Fibroblast of skin of left quadriceps (primary cell): ENCODE measurements at regions not wholly inside any gene's neighbourhood (a gene's known extent, or its start where the extent isn't known, plus 50 kb on each side); places are given as distances from the start of the nearest gene placed in this dataset.
A peak's percentile ranks its signal among the peaks of the same experiment; 100 is the strongest.

Experiments
- DNase-seq, 2 experiments: peaks; one replicate each; pipeline ENCODE4 v3.0.0-alpha.2; 2013; ENCODE audit warnings: low read depth in 2 of 2

DNA sequence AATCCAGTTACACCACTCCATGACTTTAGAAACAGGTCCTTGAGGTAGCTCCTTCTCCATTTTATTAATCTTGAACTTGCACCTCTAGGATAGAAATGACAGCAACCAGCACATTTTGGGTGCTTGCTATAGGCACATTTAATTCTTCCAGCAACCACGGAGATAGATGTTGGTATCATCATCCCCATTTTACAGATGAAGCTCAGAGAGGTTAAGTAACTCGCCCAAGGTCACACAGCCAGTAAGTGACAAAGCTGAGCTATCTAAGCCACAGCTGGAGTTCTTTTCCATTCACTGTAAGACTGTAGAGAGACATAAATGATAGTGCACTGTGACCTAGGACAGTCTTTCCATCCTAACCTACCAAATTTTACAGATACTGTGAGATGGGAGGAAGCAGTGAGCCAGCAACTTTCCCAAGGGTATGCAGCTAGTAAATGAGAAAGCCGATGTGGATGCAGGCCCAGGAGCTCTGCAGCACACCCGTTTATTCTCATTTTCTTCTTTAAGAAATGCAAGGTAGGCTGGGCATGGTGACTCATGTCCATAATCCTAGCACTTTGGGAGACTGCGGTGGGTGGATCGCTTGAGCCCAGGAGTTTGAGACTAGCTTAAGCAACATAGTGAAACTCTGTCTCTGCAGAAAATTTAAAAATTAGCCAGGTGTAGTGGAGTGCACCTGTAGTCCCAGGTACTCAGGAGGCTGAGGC, 103.2 kb downstream of the TBX5 start:
- DNase-seq = no peak

- no peak for DNase-seq
Observed at GRCh38 chr12:114302117-114302516, 103.8 kb downstream of the TBX5 start.

DNA sequence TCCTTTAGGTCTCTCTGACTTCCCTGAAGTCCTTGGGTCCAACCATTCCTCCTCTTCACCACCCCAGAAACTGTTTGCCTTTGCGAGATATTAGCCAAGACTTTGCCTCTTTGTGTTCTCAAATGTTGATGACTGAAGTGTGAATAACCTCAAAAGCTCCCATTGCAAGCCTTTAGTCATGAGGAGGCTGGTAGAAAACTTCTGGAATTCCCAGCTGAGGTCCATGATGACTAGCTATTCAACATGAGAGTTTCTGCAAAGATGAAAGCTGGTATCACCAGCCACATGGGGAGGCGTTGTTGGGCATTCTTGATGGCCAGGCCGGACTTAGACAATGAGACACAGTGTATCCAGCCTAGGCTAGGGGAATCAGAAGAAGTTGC, 111.7 kb downstream of the TBX5 start:
- no peak for DNase-seq

GRCh38 chr12:114293571-114294302, 112.2 kb downstream of the TBX5 start:
- no peak for DNase-seq

DNA sequence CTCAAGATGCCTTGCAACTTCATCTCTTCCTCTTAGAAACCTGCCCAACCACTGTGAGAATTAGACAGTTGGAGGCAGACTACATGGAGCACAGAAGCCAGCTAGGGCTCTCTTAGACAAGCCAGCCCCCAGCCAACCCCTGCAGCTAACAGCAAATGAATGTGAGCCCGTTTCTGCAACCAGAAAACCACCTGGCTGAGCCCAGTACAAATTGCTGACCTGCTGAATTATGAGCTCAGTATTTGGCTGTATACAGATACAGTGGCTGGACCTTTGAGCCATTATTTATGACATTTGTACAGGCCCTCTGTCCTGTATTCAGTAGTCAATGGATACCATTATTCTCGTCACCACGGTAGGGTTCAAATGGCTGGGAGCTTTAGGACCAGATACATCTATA, 112.9 kb downstream of the TBX5 start:
- no peak for DNase-seq

- DNase-seq = no peak
Observed at GRCh38 chr12:114291389-114292060, 114.4 kb downstream of the TBX5 start.

DNA sequence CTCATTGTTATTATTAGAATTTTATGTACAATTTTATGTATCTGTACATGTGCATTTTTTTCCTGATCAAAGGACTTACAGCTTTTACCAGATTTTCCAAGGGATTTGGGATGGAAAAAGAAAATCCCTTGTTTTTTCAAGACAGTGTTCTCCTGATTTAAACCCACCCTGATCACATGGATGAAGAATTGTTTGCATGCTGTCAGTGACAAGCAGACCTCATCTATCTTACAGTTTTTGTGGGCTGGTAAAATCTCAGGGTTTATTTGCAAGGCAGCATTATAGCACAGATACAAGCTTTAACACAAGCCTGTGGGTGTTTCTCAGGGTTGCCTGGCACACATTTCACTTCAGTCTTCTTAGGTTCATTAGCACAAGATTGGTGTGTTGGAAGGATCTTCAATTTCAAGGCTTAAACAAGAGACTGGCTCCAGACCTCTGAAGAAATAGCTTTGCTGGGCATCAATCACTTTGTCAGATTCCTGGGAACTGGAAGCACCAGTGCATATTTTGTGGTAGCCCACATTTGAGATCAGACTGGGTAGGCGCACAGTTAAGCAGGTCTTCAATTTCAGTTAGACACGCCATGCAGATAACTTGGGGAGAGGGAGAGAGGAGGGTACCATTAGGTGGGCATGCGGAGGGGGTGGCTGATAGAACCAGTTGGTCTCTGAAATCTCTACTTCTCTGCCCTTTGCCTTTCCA, 118.0 kb downstream of the TBX5 start:
- peak; percentile 30 to 39 for DNase-seq

GRCh38 chr12:114286145-114286544, 119.8 kb downstream of the TBX5 start:
- DNase-seq = no peak

DNA sequence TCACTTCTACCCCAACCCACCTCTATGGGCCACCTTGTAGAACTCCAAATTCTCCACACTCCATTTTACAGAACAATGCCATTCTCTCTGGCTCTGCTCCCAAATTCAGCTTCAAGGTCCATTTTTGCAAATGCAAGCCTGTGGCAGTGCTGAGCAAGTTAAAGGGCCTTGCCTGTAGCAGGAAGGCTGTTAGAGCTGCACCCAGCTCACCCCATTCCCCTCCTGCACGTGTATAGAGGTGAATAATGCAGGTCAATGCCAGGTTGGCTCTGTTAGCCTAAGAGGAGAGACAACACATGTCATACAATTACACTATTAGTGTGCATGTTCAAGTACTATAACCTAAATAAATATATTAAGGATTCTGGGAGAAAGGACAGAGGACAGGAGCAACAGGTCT, 120.4 kb downstream of the TBX5 start:
- DNase-seq = no peak

DNA sequence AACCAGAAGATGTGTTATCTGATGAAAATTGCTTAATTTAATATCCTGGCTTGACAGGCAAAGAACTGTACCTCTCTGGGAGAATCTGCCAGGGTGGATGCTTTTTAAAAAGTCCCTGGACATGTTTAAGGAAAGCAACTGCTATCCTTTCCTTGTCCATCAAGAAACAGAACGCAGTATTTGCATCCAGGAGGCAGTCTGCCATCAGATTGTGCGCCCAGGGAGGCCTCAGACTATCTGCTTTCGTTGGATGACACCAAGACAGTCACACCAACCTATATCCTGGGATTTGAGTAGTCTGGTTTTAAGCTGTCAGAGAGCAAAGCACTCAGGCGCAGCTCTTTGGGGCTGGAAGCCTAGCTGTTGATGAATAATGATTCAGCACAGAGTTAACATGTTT, 121.9 kb downstream of the TBX5 start:
- DNase-seq = no peak

GRCh38 chr12:114275932-114276785, 129.8 kb downstream of the TBX5 start:
- DNase-seq = no peak

DNA sequence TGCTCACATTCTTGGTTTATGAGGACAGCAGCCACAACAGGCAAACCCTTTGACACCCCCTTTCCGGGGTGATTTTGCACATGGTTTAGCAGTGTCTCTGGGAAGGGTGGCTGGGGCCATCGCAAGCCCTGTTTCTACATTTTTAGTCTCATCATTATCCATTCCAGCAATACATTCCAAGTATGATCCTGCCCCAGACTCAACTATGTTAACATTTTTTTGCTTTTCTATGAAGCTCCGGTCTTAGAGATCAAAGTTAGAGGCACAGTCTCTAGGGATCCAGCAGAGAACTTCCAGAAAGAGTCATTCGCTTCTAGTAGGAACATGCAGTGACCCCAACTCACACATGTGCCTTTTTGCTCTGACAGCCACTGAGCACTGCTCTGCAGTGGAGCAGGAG, 130.9 kb downstream of the TBX5 start:
- no peak for DNase-seq

- no peak for DNase-seq
Observed at GRCh38 chr12:114274131-114274530, 131.8 kb downstream of the TBX5 start.

- no peak for DNase-seq
Observed at GRCh38 chr12:114272605-114273004, 133.3 kb downstream of the TBX5 start.

- no peak for DNase-seq
Observed at GRCh38 chr12:114272071-114272470, 133.9 kb downstream of the TBX5 start.

GRCh38 chr12:114269153-114269552, 136.8 kb downstream of the TBX5 start:
- DNase-seq = no peak

- DNase-seq = peak; percentile 44 to 46
Observed at GRCh38 chr12:114266536-114266935, 139.4 kb downstream of the TBX5 start.

DNA sequence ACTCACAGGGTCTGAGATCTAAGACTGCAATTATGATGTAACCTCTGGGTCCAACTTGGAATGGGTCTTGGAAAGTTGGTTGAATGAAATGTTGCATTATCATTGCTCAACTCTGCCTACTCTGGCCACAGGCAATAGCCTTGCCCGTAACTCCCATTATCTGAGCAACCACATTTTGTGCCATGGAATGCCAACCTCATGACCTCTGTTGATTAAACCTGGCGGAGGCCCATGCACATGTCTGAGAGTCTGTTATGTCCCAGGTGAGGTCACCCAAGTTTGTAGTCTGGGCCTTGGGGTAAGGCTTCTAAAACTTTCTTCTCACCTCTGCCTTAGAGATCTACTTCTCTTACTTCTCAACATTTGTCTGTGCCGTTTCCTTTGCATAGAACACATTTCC, 140.9 kb downstream of the TBX5 start:
- no peak for DNase-seq

DNA sequence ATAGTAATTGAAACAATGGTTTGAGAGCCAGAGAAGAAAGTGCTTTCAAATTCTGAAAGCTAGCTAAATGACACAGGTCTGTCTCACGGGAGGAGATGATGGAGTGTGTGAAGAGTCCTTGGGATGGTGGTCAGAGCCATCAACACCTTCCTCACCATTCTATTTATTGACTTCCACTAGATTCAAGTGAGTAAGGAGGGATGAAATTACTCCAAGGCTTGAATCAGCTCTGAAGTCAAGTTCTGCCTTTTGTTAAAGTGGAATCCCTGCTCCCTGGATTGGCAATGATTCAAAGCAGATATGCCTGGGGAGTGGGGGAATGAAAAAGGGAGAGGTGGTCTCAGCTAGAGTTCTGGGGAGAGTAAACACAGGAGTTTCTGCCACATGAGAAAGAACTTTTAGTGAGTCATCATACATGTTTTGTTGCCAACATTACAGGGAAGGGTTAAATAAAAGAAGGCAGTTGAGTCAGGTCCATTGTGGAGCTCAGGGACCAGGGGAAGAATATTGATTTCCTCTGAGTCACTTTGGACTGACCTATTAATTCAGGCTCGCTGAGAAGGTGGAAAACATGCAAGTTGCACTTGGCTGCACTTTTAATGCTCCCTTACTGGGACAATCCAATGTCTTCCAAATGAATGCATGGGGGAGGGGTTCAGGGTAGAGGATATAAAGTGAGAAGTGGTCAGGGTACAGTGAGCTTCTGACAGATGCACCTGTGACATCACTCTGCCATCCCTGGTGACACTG, 142.7 kb downstream of the TBX5 start:
- DNase-seq = peak in 1 of 2 experiments; percentile 10

- DNase-seq = no peak
Observed at GRCh38 chr12:114257687-114258086, 148.3 kb downstream of the TBX5 start.

DNA sequence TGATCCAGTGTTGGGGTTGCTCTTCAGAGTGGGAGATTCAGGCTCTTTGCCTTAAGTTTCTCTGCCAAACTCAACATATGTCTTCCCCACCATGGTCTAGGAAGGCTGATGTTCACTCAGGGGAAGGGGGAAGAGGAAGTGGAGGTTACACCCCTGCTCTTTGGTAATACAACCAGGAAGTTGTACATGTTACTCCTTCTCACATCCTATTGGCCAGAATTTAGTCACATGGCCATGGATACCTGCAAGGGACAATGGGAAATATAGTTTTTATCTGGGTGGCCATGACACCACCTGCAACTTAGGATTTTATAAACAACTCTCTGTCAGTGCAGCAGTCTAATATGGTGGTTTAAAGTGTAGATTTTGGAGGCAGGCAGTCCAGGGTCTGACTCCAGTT, 150.9 kb downstream of the TBX5 start:
- no peak for DNase-seq
